ENCODE measurements at regions not wholly inside any gene's neighbourhood (a gene's known extent, or its start where the extent isn't known, plus 50 kb on each side); places are given as distances from the start of the nearest gene placed in this dataset.
A peak's percentile ranks its signal among the peaks of the same experiment; 100 is the strongest.
"Not testable (repeated sequence)": the region's sequence is repeated elsewhere in the genome, so short reads cannot be mapped to it uniquely, and the experiment has no call there.

DNA sequence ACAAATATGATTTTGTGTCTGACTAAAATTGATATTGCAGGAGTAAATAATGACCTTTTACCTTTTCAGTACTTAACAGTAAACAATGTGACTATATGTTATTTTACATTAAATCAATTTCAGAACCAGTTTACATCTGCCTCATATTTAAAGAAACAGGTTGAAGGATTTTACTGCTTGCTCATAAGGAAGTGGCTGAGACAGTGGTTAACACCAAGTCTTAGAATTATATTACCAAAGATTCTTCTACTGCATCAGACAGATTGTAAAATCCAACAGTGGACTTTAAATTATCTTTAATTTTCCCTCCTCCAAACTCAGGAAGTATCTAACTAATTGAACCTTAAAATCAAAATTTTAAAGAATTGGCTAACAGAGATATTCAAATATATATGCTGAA, 1929.9 kb downstream of the PCDH9 start:
- no peak overlapping the region for H3K4me3 ChIP-seq
- H3K27ac ChIP-seq = no peak overlapping the region

DNA sequence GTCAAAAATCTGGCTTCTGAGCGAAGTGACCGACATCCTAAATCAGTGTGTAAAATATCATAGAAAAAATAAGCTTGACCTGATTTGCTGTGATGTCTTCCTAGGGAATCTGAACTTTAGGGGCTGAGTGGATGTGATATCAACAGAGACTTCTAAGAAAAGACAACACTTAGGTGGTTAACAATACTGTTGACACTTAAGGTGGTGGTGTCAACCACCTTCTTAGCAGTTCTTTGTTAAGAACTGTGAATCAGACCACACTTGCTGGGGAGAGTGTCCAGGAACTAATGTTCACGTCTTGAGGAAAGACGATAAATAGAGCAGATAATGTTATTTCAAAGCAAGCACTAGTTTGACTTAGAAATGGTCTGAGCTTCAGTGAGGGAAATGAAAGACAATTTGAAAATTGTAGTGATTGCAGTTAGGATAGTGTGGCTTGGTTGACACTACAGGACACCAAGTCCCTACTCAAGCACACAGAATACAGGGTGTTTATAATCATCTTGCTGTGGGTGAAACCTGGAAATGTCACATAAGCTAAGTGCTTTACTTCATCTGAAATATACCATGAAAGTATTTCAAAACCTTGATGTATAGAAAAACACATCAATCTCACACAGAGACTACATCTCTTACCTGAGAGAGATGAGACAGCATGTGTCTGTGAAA, 1936.5 kb downstream of the PCDH9 start:
- Histone ChIP-seq H3K4me3 (no peak overlapping the region), H3K27ac (no peak overlapping the region)

DNA sequence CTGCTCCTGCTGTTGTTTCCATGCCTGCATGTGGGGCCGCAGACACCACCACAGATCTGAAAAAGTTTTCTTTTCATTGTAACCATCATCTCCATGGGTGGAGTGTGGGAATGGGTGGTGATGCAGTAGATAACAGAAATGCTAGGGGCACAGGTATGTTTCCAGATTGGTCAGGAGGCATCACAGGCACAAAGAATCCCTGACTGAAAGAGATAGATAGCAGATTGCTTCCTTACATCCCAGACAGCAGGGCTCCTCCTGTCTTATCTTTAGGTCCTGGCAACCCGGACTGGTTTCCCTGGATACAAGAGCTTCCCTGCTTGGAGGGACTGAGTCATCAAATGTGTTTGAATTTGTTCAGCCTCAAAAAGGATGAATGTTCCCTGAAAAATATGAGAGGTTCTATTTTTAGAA, 1937.6 kb downstream of the PCDH9 start:
- H3K4me3 ChIP-seq = no peak overlapping the region
- no peak overlapping the region for H3K27ac ChIP-seq

DNA sequence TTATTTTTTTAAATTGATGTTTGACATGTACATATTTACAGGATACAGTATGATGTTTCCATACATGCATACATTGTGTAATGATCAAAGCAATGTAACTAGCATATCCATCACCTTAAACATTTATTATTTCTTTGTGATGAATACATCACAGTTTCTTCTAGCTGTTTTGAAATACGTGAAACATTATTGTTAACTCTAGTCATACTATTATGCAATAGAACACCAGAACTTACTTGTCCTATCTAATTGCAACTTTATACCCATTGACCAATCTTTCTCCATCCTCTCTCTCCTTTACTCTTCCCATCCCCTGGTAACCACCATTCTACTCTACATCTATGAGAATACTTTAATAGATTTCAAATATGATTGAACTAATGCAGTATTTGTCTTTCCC, 1942.7 kb downstream of the PCDH9 start:
- Histone ChIP-seq H3K27ac (no peak overlapping the region), H3K4me3 (no peak overlapping the region)

DNA sequence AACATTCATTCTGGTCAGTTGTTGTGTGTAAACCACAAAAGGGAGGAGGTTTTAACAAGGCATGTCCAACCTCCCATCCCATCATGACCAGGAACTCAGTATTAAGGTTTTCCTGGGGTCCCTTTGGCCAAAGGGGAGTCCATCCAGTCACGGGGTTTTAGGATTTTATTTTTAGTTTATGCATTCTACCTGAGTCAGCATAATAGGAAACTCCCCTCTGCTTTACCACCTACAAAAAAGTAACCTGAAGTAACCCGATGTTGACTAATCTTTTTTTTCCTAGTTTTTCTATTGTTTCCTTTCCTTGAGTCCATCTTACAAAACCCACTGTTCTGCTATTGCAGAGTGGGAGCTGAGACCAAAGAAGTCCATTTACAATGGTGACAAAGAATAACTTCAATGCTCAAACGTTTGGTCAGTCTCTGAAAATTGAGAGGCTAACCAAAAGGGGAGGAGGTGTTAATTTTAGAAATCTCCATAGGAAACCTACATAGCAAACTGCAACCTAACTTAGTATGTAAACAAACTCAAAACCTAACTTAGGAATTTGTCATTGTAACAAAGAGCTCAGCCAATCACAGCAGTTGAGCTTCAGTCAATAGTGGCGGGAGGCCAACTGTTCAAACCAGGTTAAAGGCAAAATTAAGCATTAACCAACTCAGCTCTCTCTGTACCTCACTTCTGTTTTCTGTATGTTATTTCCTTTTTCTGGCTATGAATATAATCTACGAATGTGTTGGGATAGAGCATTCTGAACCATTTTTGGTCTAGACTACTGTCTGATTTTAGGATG, 1954.1 kb downstream of the PCDH9 start:
- Histone ChIP-seq H3K27ac (no peak overlapping the region), H3K4me3 (no peak overlapping the region)

DNA sequence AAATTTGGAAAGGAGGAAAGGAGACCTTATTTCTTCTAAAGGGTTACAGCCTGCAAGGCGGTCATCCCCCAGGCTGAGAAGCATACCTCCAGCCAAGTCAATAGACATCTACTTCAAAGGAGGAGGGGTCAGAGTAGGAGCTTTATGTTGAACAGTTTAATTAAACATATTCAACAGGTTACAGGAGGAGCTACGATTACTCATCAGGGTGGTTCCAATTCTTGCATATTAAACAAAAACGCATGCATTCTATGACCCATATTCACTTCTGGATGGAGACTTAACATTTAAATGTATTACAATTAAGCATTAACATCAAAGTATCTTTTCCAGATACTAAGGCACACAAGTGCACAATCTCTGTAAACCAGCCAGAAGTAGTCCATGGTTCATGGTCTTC, 1955.0 kb downstream of the PCDH9 start:
- no peak overlapping the region for H3K27ac ChIP-seq

GRCh38 chr13:65273811-65274420, 1956.2 kb downstream of the PCDH9 start:
- H3K4me3 ChIP-seq = not testable (repeated sequence)

More for the DNA sequence above, 1955.0 kb downstream of the PCDH9 start:
- no peak overlapping the region for H3K4me3 ChIP-seq

GRCh38 chr13:65268009-65268408, 1962.1 kb downstream of the PCDH9 start:
- H3K4me3 ChIP-seq = no peak overlapping the region
- H3K27ac ChIP-seq = no peak overlapping the region

More at GRCh38 chr13:65273811-65274420, 1956.2 kb downstream of the PCDH9 start:
- H3K27ac ChIP-seq = not testable (repeated sequence)

DNA sequence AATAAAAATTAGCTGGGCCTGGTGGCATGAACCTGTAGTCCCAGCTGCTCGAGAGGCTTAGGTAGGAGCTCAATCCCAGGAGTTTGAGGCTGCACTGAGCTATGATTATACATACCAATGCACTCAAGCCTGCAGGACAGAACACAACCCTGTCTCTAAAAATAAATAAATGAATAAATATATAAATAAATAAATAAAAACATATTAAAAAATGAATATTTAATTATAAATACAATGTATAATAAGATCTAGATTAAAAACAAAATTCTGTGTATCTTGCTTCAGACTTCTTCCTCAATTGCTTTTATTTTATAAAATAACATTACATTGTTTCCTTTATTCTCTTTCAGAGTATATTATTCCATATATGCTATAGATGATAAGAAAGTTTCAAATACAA, 1964.1 kb downstream of the PCDH9 start:
- no peak overlapping the region for H3K27ac ChIP-seq
- H3K4me3 ChIP-seq = no peak overlapping the region

DNA sequence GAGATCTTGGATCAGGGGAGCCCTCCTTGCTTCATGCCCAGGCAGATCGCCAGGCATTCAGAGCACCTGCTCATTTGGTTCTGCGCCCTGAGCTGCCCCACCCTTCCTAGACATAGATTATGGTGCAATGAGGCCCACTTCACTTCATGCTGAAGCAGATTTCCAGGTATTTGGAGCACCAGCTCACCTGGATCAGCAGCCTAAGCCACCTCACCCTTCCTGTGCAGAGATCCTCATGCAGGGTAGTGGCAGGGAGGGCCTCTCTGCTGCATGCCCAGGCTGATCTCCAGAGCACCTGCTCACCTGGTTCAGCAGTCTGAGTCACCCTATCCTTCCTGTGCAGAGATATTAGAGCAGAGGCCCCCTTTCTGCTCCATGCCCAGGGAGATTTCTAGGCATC, 1966.1 kb downstream of the PCDH9 start:
- no peak overlapping the region for H3K4me3 ChIP-seq
- no peak overlapping the region for H3K27ac ChIP-seq

- H3K4me3 ChIP-seq = no peak overlapping the region
- H3K27ac ChIP-seq = no peak overlapping the region
These were observed 1968.9 kb downstream of the PCDH9 start for GRCh38 chr13:65260946-65261891.

GRCh38 chr13:65240773-65241172, 1989.4 kb downstream of the PCDH9 start:
- no peak overlapping the region for H3K27ac ChIP-seq
- H3K4me3 ChIP-seq = no peak overlapping the region

- H3K27ac ChIP-seq = no peak overlapping the region
These were observed 1993.2 kb downstream of the PCDH9 start for GRCh38 chr13:65236841-65237418.

GRCh38 chr13:65217471-65217995, 2012.6 kb downstream of the PCDH9 start:
- H3K27ac ChIP-seq = peak overlapping the region in 2 of 21 experiments; percentile 1 to 41
- H3K4me3 ChIP-seq = no peak overlapping the region

More at GRCh38 chr13:65236841-65237418, 1993.2 kb downstream of the PCDH9 start:
- H3K4me3 ChIP-seq = no peak overlapping the region

DNA sequence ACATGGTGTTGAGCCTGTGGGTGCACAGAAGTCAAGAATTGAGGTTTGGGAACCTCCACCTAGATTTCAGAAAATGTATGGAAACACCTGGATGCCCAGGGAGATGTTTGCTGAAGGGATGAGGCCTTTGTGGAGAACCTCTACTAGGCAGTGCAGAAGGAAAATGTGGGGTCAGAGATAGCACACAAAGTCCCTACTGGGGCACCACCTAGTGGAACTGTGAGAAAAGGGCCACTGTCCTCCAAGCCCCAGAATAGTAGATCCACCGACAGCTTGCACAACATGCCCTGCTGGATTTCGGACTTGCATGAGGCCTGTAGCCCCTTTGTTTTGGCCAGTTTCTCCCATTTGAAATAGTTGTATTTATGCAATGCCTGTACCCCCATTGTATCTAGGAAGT, 2027.3 kb downstream of the PCDH9 start:
- not testable (repeated sequence) for H3K27ac ChIP-seq, H3K4me3 ChIP-seq

GRCh38 chr13:65188721-65189120, 2041.4 kb downstream of the PCDH9 start:
- no peak overlapping the region for H3K4me3 ChIP-seq
- H3K27ac ChIP-seq = no peak overlapping the region

GRCh38 chr13:65168026-65168425, 2062.1 kb downstream of the PCDH9 start:
- Histone ChIP-seq H3K27ac (no peak overlapping the region), H3K4me3 (no peak overlapping the region)

DNA sequence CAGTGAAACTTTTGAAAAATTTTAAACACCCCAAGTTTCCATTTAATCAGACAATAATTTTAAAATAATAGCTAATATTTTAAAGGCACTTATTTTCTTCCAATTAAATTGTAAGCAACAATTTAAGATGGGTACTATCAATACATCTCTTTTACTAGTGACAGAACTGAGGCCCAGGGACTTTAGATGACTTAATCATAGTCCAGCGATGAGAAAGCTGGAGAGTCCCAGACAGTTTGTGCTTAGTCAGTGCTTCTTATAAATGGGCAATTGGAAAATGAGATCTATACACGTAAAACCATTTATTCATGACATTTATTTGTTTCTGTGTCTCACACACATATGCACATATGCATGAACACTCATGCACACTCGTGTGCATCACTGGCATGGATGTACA, 2063.5 kb downstream of the PCDH9 start:
- Histone ChIP-seq H3K27ac (no peak overlapping the region), H3K4me3 (no peak overlapping the region)

DNA sequence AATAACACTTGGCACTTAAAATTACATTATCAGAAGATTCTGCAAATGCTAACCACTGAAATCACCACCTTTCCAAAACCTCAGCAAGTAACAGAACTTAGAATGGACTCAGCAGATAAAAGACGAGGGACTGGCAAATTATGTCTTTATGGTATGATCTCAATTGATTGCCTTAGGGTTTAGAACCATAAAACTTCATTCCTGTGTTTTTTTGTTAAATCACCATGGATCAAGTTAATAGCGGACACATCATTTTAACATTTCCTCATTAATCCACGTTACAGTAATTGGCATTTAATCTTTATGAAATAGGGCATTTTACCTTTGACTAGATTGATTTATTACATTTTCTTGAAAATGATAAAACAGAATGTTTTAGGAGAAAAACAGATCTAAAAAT, 2070.3 kb downstream of the PCDH9 start:
- H3K4me3 ChIP-seq = no peak overlapping the region
- H3K27ac ChIP-seq = no peak overlapping the region

Measured in skin epidermis (tissue), 12 donors.